ENCODE measurements at regions not wholly inside any gene's neighbourhood (a gene's known extent, or its start where the extent isn't known, plus 50 kb on each side); places are given as distances from the start of the nearest gene placed in this dataset.
"Not testable (repeated sequence)": the region's sequence is repeated elsewhere in the genome, so short reads cannot be mapped to it uniquely, and the experiment has no call there.

- no peak for DNase-seq
Measured at GRCh38 chr7:142698429-142698828, 50.8 kb upstream of the PRSS1 start.

GRCh38 chr7:142697270-142697669 is 52.0 kb upstream of the PRSS1 start:
- no peak for DNase-seq

- DNase-seq = no peak
Measured at GRCh38 chr7:142696456-142697179, 52.7 kb upstream of the PRSS1 start.

GRCh38 chr7:142693911-142694310 is 55.4 kb upstream of the PRSS1 start:
- no peak for DNase-seq

- DNase-seq = no peak
Measured at GRCh38 chr7:142690554-142691182, 58.6 kb upstream of the PRSS1 start.

GRCh38 chr7:142689439-142690120 is 59.7 kb upstream of the PRSS1 start:
- DNase-seq = no peak

- no peak for DNase-seq
Measured at GRCh38 chr7:142685877-142686508, 63.3 kb upstream of the PRSS1 start.

GRCh38 chr7:142681314-142682092 is 67.8 kb upstream of the PRSS1 start:
- DNase-seq = no peak

- no peak for DNase-seq
Measured at GRCh38 chr7:142671506-142671905, 77.8 kb upstream of the PRSS1 start.

- no peak for DNase-seq
Measured at GRCh38 chr7:142670511-142670910, 78.8 kb upstream of the PRSS1 start.

GRCh38 chr7:142669074-142669654 is 80.1 kb upstream of the PRSS1 start:
- DNase-seq = no peak

GRCh38 chr7:142668495-142668894 is 80.8 kb upstream of the PRSS1 start:
- no peak for DNase-seq

GRCh38 chr7:142657376-142657775 is 91.9 kb upstream of the PRSS1 start:
- DNase-seq = no peak

- no peak for DNase-seq
Measured at GRCh38 chr7:142654398-142654797, 94.9 kb upstream of the PRSS1 start.

GRCh38 chr7:142647749-142648148 is 101.5 kb upstream of the PRSS1 start:
- no peak for DNase-seq

GRCh38 chr7:142646386-142647140 is 102.7 kb upstream of the PRSS1 start:
- DNase-seq = no peak

- no peak for DNase-seq
Measured at GRCh38 chr7:142645777-142646176, 103.5 kb upstream of the PRSS1 start.

GRCh38 chr7:142642316-142642715 is 107.0 kb upstream of the PRSS1 start:
- DNase-seq = no peak

- not testable (repeated sequence) for DNase-seq
Measured at GRCh38 chr7:142641252-142641651, 108.0 kb upstream of the PRSS1 start.

GRCh38 chr7:142638581-142638980 is 110.7 kb upstream of the PRSS1 start:
- DNase-seq = no peak

- no peak for DNase-seq
Measured at GRCh38 chr7:142637240-142637639, 112.0 kb upstream of the PRSS1 start.

- peak; percentile 59 for DNase-seq
Measured at GRCh38 chr7:142636751-142637150, 112.5 kb upstream of the PRSS1 start.

Data from CD4-positive, alpha-beta T cell treated with Interleukin-15 for 1 hour (primary cell).